KBM-7 (cell line): ENCODE measurements at regions not wholly inside any gene's neighbourhood (a gene's known extent, or its start where the extent isn't known, plus 50 kb on each side); places are given as distances from the start of the nearest gene placed in this dataset.
"Not testable (repeated sequence)": the region's sequence is repeated elsewhere in the genome, so short reads cannot be mapped to it uniquely, and the experiment has no call there.

ENCODE experiments used
- DNase-seq: peaks from one replicate; pipeline ENCODE4 v3.0.0-alpha.2; 2015
- in situ Hi-C: fragments of 300-500 bp; cut with MboI; formaldehyde crosslinking; loops from 2 replicates; pipeline ENCODE4 v1.14.3; 2020; ENCODE audit warnings: low sequenced_read_pairs, low pct_unique_long_range_greater_than_20kb, mixed read lengths

DNA sequence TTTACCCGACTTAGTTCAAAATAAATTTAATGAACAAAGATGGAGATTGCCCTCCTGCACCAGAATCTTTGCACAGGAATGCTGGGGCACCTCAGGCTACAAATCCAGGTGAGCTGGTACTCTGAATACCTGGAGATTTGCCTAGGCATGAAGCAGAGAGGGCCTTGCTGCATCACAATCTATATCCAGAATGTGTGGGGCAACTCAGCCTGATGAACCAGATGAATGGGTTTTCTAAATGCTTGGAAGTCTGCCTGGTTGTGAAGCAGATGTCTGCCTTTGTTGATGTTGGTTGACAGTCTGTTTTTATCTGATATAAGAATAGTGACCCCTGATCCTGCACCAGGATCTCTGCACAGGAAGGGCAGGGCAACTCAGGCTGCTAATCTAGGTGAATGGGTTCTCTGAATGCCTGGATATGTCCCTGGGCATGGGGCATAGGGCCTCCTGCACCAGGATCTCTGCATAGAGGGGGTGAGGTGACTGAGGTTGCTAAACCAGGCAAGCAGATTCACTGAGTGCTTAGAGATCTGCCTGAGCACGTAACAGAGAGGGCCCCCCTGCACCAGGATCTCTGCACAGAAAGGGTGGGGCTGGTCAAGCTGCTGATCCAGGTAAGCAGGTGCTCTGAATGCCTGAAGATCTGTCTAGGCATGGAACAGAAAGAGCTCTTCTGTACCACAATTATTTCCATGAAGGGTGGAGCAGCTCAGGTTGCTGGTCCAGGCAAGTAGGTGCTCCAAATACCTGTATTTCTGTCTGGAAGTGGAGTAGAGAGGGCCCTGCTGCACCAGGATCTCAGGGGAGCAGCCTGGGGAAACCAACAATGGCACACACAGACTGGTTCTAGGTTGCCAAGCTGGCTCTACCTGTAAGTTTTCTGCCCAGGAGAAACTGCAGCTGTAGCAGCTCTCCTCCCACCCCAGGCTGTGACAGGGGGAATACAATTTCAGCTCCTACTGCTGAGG, 437.5 kb downstream of the MMUT start:
- DNase-seq = no peak
- in situ Hi-C loops = no loop called here

DNA sequence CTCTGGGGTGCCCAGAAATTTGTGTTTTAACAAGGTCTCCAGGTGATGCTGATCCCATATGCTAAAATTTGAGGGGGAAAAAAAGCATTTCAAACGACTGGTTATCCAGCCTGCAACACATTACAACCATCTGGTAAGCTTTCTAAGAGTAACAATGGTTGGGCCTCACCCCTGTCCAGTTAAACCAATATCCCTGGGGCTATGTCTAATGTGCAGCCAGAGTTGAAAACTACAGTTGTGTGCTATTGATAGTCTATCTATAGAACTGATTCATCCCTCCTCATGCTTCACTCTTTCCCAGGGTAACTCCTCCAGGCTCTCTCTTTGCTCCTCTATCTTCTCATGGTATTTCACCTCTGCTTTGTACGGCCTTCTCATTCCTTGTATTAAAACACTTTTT, 458.3 kb downstream of the MMUT start:
- DNase-seq = no peak
- in situ Hi-C loops = no loop called here

DNA sequence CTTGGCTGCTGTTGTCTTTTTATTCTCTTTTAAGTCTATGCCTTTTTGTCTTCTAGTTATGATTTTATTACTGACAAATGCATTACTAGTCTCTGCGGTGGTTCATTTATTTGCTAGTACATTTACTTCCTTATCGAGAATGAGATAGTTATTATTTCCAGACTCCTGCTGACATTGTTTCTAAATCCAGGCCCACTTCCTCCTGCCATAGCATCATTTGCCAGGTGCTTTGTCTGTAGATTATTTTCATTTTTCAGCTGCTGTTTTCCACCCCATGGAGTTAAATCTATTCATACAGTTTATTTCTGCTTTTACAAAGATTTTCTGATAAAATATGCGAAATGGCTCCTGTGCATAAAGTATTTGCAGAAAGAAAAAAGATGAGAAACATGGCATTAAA, 459.7 kb downstream of the MMUT start:
- DNase-seq = no peak
- in situ Hi-C loops = no loop called here

DNA sequence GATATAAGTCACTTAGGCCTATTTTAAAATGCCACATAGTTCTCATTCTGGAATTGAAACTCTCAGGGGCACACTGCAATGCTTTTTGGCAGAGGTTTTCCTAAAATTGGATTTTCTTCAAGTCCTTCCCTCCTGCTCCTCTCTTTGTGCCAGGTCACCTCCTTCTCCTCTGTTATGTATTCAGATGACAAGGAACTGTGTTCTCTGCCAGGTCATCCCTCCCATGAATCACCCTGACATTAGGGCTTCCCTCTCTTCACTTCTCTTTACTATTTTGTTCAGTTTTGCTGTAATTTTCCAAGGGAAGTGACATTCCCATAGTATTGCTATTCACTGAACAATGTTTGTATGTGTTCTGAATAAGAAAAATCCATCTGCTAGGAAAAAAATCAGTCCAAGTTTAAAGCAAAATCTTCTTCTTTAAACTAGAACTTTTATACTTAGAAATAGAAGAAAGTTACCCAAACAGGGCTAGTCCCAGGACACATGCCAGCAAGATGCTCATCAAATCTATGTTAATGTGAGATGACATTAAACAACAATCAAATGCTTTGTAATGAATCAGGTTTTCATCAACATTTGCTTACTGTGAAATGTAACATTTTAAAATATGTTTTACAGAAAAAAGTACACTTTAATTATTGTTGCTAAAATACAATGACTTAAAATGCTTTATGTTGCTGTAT, 461.1 kb downstream of the MMUT start:
- no peak for DNase-seq
- in situ Hi-C loops = no loop called here

DNA sequence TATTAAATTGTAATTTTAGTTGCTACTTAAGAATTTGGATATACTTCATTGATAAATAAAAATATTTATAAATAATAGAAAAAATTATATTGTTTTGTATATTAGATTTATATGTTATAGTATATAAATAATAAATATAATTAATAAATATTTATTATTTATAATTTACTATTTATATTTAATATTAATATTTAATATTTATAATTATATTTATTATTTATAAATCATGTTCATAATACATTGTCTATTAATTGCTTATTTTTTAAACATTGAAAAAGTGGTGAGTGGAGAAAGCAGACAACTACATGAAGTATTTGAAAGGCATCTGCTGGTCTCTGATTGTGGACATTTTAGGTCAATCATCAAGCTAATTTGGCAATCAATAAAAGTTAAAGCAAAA, 464.5 kb downstream of the MMUT start:
- no peak for DNase-seq
- in situ Hi-C loops = no loop called here

DNA sequence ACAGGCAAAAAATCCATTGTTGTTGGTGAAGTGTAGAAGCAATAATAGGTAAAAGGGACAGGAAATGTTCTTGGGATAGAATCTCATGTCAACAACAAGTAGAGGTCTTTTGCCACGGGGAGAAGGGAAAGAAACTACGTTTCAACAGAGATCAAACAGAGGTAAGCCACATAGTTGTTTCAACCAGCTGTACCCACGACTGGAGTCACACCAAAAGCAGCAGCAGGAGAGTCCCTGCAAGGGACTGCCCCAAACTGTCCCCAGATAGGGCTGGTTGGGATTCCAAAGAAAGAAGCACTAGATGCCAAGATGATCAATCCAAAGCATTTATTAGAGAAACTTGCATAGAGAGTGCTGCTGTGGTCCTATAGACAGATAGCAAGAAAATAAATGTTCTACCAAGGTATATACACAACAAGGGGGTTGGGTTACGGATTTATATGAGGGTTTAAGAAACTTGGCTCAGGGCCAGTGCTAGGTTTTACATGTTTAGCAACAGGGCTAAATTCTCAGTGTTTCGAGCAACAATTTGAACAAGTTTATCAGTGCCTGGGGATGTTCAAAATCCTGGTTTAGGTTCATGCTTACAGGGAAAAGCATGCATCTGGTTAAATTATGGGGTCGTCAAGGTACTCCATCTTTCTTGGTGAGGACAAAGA, 466.5 kb downstream of the MMUT start:
- in situ Hi-C loops = no loop called here
- no peak for DNase-seq

DNA sequence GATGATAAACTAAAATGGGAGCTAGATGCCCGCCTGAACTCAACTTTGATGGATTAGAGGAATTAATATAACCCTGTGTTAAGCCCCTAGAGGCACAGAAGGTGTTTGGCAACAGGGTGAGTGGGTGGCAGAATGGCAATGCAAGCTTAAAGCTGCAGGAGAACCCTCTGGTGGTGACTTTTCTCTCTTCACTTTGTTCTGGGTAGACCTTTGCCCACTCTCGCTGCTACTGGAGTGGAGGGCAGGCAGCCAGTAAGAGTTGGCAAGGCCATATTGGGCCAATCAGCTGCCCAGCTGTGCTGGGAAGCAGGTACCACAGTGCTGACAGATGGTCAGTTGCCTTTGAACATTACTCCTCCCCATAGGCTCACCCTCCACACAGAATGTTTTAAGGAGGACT, 468.2 kb downstream of the MMUT start:
- DNase-seq = no peak
- in situ Hi-C loops = no loop called here

DNA sequence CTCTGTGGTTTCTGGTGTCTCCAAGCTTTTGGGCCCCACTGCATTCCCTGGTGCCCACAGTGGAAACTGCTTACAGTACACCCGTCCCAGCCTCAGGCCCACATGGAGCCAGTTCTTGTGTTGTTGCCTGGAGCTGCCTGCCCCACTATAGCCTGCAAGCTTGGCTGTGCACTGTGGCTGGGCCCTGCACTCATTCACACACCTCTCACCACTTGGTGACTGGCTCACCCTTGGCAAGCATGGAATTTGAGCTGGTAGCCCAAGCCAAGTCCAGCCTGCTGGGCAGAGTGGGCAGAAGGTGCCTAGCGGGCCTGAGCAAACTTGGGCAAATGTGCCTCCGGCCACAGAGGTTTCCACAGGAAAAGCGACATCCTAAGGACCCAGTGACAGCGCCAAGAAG, 472.3 kb downstream of the MMUT start:
- DNase-seq = no peak
- in situ Hi-C loops = no loop called here

DNA sequence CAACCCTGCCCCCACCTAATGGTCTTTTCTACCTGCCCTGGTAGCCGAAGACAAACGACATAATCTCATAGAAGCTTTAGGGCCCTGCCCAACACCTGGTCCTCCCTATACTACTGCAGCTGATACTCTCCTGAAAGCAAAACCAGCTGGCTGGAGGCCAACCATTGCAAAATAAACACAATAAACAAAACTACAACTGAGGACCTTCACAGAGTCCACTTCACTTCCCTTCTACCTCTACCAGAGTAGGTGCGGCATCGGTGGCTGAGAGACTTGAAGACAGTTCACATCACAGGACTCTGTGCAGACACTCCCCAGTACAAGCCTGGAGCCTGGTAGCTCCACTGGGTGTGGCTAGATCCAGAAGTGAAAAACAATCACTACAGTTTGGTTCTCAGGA, 476.2 kb downstream of the MMUT start:
- in situ Hi-C loops = no loop called here
- no peak for DNase-seq

DNA sequence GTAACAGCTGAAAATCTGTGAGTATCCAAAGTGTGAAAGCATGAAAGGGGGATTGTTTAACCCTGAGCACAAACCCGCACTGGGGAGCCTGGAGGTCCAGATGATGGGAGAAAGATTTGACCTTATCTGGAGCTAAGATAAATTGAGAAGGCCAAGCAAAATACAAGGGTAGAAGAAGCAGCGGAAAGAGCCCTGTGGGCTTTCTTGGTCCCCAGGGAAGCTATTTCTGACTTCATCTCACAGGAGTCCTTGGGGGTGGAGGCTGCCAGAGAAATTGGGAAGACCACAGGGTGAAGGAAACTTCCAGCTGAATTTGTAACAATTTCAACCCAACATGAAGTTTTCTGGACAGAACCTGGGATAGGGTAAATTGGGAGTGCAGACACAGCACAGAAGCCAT, 476.9 kb downstream of the MMUT start:
- DNase-seq = no peak
- in situ Hi-C loops = no loop called here

DNA sequence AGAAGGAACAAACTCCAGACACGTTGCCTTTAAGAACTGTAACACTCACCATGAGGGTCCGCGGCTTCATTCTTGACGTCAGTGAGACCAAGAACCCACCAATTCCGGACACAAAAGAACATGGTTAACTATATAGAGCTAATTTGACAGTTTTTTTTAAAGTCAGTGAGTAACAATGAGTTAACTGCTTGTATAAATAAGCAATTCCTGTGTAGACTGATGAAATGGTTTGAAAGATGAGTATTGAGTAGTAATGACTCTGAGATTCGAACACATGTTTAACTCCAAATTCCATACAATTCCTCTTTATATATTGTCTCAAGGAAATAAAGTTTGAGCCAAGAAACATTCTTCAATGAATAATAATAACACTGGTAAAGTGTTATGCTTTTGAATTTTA, 478.0 kb downstream of the MMUT start:
- in situ Hi-C loops = no loop called here
- DNase-seq = no peak

DNA sequence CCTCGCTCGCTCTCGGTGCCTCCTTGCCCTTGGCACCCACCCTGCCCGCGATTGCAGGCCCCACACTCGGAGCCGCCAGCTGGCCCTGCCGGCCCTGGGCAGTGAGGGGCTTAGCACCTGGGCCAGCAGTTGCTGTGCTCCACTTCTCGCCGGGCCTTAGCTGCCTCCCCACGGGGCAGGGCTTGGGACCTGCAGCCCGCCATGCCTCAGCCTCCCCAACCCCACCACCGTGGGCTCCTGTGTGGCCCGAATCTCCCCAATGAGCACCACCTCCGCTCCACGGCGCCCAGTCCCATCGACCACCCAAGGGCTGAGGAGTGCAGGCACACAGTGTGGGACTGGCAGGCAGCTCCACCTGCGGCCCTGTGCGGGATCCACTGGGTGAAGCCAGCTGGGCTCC, 479.1 kb downstream of the MMUT start:
- DNase-seq, in situ Hi-C loops: not testable (repeated sequence)

DNA sequence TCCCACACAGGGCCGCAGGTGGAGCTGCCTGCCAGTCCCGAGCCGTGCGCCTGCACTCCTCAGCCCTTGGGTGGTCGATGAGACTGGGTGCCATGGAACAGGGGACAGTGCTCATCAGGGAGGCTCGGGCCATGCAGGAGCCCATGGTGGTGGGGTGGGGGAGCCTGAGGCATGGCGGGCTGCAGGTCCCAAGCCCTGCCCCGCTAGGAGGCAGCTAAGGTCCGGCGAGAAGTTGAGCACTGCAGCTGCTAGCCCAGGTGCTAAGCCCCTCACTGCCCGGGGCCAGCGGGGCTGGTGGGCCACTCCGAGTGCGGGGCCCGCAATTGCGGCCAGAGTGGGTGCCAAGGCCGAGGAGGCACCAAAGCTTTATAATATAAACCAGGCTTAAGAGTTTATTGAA, 479.7 kb downstream of the MMUT start:
- no peak for DNase-seq
- in situ Hi-C loops = no loop called here

DNA sequence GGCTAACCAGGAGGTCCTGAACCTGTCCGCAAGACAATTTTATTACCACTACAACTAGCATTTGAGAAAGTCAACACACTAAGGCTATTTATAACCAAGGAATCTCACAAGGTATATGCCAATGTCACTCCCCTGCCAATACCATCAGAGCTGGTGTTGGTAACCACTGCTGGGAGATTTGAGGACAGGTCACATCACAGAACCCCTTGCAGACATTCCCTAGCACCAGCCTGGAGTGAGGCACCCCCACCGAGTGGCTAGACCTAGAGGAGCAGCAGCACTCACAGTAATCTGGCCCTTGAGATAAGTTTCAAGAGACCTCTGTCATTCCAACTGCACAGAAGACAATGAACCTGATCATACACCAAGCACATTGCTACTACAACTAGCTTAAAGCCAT, 483.2 kb downstream of the MMUT start:
- in situ Hi-C loops = no loop called here
- no peak for DNase-seq

DNA sequence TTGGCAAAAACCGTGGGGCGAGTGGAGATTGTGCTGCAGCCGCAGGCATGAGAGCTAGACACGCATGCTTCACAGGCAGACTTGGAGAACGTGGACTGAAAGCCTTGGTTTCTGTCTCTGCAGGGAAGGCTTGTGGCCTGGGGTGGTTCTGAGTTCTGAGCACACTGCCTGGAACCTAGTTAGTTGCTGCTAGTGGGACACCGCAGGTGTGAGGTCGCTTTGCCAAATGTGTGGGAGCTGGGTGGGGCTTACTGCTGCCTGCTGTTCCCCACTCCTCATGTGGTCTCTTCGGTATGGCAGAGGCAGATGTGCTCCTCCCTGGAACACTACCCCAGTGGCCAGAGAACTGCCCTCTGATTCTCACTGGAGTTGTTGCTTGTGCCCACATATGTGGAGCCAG, 484.0 kb downstream of the MMUT start:
- DNase-seq = no peak
- in situ Hi-C loops = no loop called here

DNA sequence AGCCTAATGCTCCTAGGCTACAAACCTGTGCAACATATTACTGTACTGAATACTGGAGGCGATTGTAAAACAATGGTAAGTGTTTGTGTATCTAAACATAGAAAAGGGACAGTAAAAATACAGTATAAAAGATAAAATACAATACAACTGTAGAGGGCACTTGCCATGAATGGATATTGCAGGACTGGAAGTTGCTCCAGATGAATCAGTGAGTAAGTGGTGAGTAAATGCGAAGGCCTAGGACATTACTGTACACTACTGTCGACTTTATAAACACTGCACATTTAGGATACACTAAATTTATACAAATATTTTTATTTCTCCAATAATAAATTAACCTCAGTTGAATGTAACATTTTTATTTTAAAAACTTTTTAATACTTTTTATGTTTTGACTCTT, 485.0 kb downstream of the MMUT start:
- in situ Hi-C loops = no loop called here
- no peak for DNase-seq

DNA sequence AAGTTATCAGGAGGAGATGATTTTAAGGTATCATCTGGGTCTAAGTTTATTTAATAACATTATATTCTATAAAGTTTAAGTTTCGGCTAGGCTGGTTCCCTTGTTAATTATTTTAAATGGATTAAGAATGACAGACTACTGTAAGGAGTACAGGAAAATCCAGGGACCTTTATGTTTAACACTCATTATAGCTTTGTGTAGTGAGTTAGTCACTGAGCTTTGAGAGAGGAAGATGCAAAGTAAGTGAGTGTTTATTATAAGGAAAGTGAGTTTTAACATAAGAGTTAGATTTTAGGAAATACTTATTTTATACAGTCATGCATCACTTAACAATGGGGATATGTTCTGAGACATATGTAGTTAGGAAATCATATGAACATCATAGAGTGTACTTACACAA, 485.5 kb downstream of the MMUT start:
- no peak for DNase-seq
- in situ Hi-C loops = no loop called here

DNA sequence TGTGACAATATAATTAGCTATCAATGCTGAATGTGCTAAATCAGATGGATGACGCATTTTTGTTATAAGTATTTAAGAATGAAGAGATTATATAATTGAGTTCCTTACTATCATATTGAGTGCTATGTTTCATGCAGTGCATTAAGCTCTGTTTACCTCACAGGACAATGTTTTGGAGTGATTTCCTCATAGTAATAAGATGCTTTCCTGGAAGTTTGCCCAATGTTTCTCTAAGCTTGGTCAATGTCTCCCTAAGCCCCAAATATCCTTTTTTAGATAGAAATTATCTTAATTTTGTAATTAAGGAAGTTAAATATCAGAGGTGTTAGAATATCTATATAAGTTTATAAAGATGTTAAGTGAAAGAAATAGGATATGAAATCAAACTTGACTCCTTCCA, 489.6 kb downstream of the MMUT start:
- no peak for DNase-seq
- in situ Hi-C loops = no loop called here

DNA sequence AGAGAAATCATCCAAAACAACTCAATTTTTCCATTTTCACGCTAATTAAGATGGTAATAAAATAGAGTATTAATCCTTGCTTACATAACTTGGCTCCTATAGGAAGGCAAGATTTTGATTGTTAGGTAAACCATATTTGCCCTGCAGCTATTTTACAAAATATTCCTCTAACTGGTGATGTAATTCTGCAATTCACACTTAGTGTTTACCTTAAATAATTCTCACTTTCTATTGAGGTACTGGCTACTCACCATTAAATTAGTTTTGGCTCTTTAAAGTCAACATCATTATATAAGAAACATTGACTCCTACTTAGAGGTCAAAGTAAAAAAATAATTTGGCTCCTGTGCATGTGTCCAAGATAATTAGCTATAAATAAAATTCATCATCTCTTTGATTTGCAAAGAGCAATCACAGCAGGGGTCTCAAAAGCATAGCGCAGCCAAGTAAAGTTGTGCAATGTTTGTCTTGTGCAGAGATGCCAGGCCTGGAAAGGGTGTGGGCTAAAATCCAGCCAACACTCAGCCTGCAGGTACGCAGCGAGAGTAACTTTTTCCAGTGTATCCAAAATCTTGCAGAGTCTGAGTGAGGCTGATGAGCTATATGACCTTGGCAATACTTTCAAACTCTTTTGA, 501.2 kb downstream of the MMUT start:
- DNase-seq = no peak
- in situ Hi-C loops = no loop called here
